MM.1S (cell line): ENCODE measurements at regions not wholly inside any gene's neighbourhood (a gene's known extent, or its start where the extent isn't known, plus 50 kb on each side); places are given as distances from the start of the nearest gene placed in this dataset.

Experiments
- DNase-seq: peaks from one replicate; pipeline ENCODE4 v3.0.0-alpha.2; 2015
- H2AFZ ChIP-seq: fragments of 300-600 bp; sonication (generic); 2 replicates; pipeline ENCODE4 v1.6.0; 2016; ENCODE audit warnings: antibody characterized with exemption, low read length
- H3F3A ChIP-seq: fragments of 300-600 bp; sonication (generic); 2 replicates; pipeline ENCODE4 v1.6.1; 2016; ENCODE audit warnings: mild to moderate bottlenecking, antibody characterized with exemption, low read length, moderate library complexity, mixed read lengths; ENCODE audit not compliant: insufficient read depth
- H3K27ac ChIP-seq: fragments of 300-600 bp; sonication (generic); 2 replicates; pipeline ENCODE4 v1.5.1; 2016; ENCODE audit warnings: mild to moderate bottlenecking, low read length
- H3K27me3 ChIP-seq: fragments of 300-600 bp; sonication (generic); replicated peaks from 2 replicates; pipeline ENCODE4 v1.6.0; 2016; ENCODE audit warnings: low read length; ENCODE audit not compliant: insufficient read depth
- H3K36me3 ChIP-seq: fragments of 300-600 bp; sonication (generic); replicated peaks from 2 replicates; pipeline ENCODE4 v1.6.1; 2016; ENCODE audit warnings: mild to moderate bottlenecking, low read length, mixed read lengths; ENCODE audit not compliant: insufficient read depth
- H3K4me1 ChIP-seq: fragments of 300-600 bp; sonication (generic); 2 replicates; pipeline ENCODE4 v1.6.1; 2016; ENCODE audit warnings: low read length, mixed read lengths
- H3K4me2 ChIP-seq: fragments of 300-600 bp; sonication (generic); 2 replicates; pipeline ENCODE4 v1.6.0; 2016; ENCODE audit warnings: low read depth, low read length
- H3K4me3 ChIP-seq: fragments of 300-600 bp; sonication (generic); 2 replicates; pipeline ENCODE4 v1.5.1; 2016; ENCODE audit warnings: low read length, mixed read lengths
- H3K79me2 ChIP-seq: fragments of 300-600 bp; sonication (generic); 2 replicates; pipeline ENCODE4 v1.6.1; 2016; ENCODE audit warnings: mixed run types, low read length, mixed read lengths
- H3K9ac ChIP-seq: fragments of 300-600 bp; sonication (generic); 2 replicates; pipeline ENCODE4 v1.6.1; 2016; ENCODE audit warnings: low read length, mixed read lengths
- H3K9me2 ChIP-seq: fragments of 300-600 bp; sonication (generic); replicated peaks from 2 replicates; pipeline ENCODE4 v1.6.1; 2016; ENCODE audit warnings: mild to moderate bottlenecking, low read length, mixed read lengths; ENCODE audit not compliant: insufficient read depth
- H3K9me3 ChIP-seq: fragments of 300-600 bp; sonication (generic); replicated peaks from 2 replicates; pipeline ENCODE4 v1.6.1; 2016; ENCODE audit warnings: mild to moderate bottlenecking, low read length, mixed read lengths; ENCODE audit not compliant: insufficient read depth
- H4K20me1 ChIP-seq: fragments of 300-600 bp; sonication (generic); 2 replicates; pipeline ENCODE4 v1.6.1; 2016; ENCODE audit warnings: mild to moderate bottlenecking, low read length, moderate library complexity, mixed read lengths; ENCODE audit not compliant: insufficient read depth
- CTCF ChIP-seq: fragments of 300-600 bp; sonication (generic); IDR thresholded peaks from 2 replicates; pipeline ENCODE4 v1.5.1; 2016; ENCODE audit warnings: antibody characterized with exemption, low read length, mixed read lengths
- EZH2 ChIP-seq: fragments of 300-600 bp; sonication (generic); optimal IDR thresholded peaks from 2 replicates; pipeline ENCODE3; 2017; ENCODE audit warnings: low read depth, mild to moderate bottlenecking, antibody characterized with exemption, low read length, mixed read lengths
- EZH2phosphoT487 ChIP-seq: fragments of 300-600 bp; sonication (generic); IDR thresholded peaks from 2 replicates; pipeline ENCODE4 v1.6.1; 2018; ENCODE audit warnings: antibody characterized with exemption, low read length

- no peak overlapping the region for H3K9ac ChIP-seq
- no peak overlapping the region for H2AFZ ChIP-seq
- H3K4me3 ChIP-seq: no peak overlapping the region
- no peaks in the 10 kb centered on the region for H3K9me3 ChIP-seq
- no peak for DNase-seq
- H3K4me1 ChIP-seq: no peaks in the 10 kb centered on the region
- TF ChIP-seq EZH2: no peak
- TF ChIP-seq CTCF: no peak
- no peak for TF ChIP-seq EZH2phosphoT487
- no peaks in the 10 kb centered on the region for H3K27me3 ChIP-seq
- H3F3A ChIP-seq: no peaks in the 10 kb centered on the region
- H3K4me2 ChIP-seq: no peak overlapping the region
- H3K79me2 ChIP-seq: no peaks in the 10 kb centered on the region
- H3K27ac ChIP-seq: no peak overlapping the region
- no peaks in the 10 kb centered on the region for H3K36me3 ChIP-seq
- H4K20me1 ChIP-seq: no peaks in the 10 kb centered on the region
- H3K9me2 ChIP-seq: no peaks in the 10 kb centered on the region
Measured at GRCh38 chr4:24145591-24145990, 255.7 kb upstream of the PPARGC1A start.

- no peak overlapping the region for H3K27ac ChIP-seq
- H3K9me2 ChIP-seq: no peaks in the 10 kb centered on the region
- no peak overlapping the region for H3K4me2 ChIP-seq
- H3K36me3 ChIP-seq: no peaks in the 10 kb centered on the region
- no peaks in the 10 kb centered on the region for H3K27me3 ChIP-seq
- no peak for DNase-seq
- no peak for TF ChIP-seq CTCF
- no peak overlapping the region for H3K4me3 ChIP-seq
- H3K4me1 ChIP-seq: no peaks in the 10 kb centered on the region
- no peaks in the 10 kb centered on the region for H3K79me2 ChIP-seq
- no peaks in the 10 kb centered on the region for H3F3A ChIP-seq
- H3K9ac ChIP-seq: no peak overlapping the region
- no peak overlapping the region for H2AFZ ChIP-seq
- no peaks in the 10 kb centered on the region for H4K20me1 ChIP-seq
- no peaks in the 10 kb centered on the region for H3K9me3 ChIP-seq
Measured at GRCh38 chr4:24144381-24144780, 254.5 kb upstream of the PPARGC1A start.

- no peak overlapping the region for H2AFZ ChIP-seq
- TF ChIP-seq EZH2phosphoT487: no peak
- TF ChIP-seq CTCF: no peak
- TF ChIP-seq EZH2: no peak
Measured at GRCh38 chr4:24143741-24144140, 253.9 kb upstream of the PPARGC1A start.

GRCh38 chr4:24141836-24142235, 252.0 kb upstream of the PPARGC1A start:
- Histone ChIP-seq H3K9ac (no peak overlapping the region), H3K79me2 (no peaks in the 10 kb centered on the region), H3K4me2 (no peak overlapping the region), H3K9me3 (no peaks in the 10 kb centered on the region), H3K4me3 (no peak overlapping the region), H3K9me2 (no peaks in the 10 kb centered on the region), H3K36me3 (no peaks in the 10 kb centered on the region), H3K27ac (no peak overlapping the region), H4K20me1 (no peaks in the 10 kb centered on the region), H3K4me1 (no peaks in the 10 kb centered on the region), H3K27me3 (no peaks in the 10 kb centered on the region), H2AFZ (no peak overlapping the region), H3F3A (no peaks in the 10 kb centered on the region)
- no peak for TF ChIP-seq EZH2
- TF ChIP-seq EZH2phosphoT487: no peak
- TF ChIP-seq CTCF: no peak
- no peak for DNase-seq

More at GRCh38 chr4:24143741-24144140, 253.9 kb upstream of the PPARGC1A start:
- no peaks in the 10 kb centered on the region for H3F3A ChIP-seq
- no peaks in the 10 kb centered on the region for H4K20me1 ChIP-seq
- no peaks in the 10 kb centered on the region for H3K9me2 ChIP-seq
- H3K4me2 ChIP-seq: no peak overlapping the region
- no peak overlapping the region for H3K9ac ChIP-seq
- no peak overlapping the region for H3K27ac ChIP-seq
- no peaks in the 10 kb centered on the region for H3K4me1 ChIP-seq
- no peaks in the 10 kb centered on the region for H3K36me3 ChIP-seq
- no peak for DNase-seq
- no peaks in the 10 kb centered on the region for H3K79me2 ChIP-seq
- no peaks in the 10 kb centered on the region for H3K9me3 ChIP-seq
- no peak overlapping the region for H3K4me3 ChIP-seq
- H3K27me3 ChIP-seq: no peaks in the 10 kb centered on the region
